ENCODE measurements at regions not wholly inside any gene's neighbourhood (a gene's known extent, or its start where the extent isn't known, plus 50 kb on each side); places are given as distances from the start of the nearest gene placed in this dataset.

DNA sequence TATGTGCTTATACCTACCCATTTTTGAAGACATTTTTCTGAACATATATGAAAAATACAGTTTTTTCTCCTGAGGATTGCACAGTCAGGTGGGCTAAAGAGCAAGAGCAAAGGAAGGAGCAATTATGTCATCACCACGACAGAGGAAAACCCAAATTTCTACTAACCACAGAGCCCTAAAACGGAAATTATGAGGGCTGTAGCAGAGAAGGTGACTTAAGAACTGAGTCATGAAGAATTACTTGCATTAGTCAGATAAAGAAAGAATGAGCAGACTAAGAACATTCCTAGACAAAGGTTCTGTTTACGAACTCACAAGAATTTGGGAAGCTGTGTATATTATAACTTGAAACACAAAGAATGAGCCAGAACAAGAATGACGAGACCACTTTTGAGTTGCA lies 974.4 kb downstream of the NXPH1 start:
- H3K4me2 ChIP-seq (ENCODE audit: insufficient read depth, insufficient read length, low read length): no peak overlapping the region
- H3K23ac ChIP-seq (ENCODE audit: insufficient read length, low read depth, low read length): no peak overlapping the region
- H2BK15ac ChIP-seq (ENCODE audit: low read depth, low read length): no peak overlapping the region
- Mint-ChIP-seq H3K4me1 (no peaks in the 10 kb centered on the region), H3K27me3 (ENCODE audit: low read depth) (no peaks in the 10 kb centered on the region), H3K36me3 (ENCODE audit: insufficient read depth in 1 of 3, low read depth in 3 of 3) (no peaks in the 10 kb centered on the region), H3K27ac (no peak overlapping the region), H3K9me3 (peaks cover 0 to 3% of the 10 kb centered on the region in 2 experiments; a peak in 1 of 5 replicates), H3K4me3 (no peak overlapping the region)
- H3K4ac ChIP-seq (ENCODE audit: low read depth, low read length): no peak overlapping the region
- no peak overlapping the region for H3K56ac ChIP-seq (ENCODE audit: insufficient read length, low read depth, low read length)
- TF ChIP-seq, protein P1, sequence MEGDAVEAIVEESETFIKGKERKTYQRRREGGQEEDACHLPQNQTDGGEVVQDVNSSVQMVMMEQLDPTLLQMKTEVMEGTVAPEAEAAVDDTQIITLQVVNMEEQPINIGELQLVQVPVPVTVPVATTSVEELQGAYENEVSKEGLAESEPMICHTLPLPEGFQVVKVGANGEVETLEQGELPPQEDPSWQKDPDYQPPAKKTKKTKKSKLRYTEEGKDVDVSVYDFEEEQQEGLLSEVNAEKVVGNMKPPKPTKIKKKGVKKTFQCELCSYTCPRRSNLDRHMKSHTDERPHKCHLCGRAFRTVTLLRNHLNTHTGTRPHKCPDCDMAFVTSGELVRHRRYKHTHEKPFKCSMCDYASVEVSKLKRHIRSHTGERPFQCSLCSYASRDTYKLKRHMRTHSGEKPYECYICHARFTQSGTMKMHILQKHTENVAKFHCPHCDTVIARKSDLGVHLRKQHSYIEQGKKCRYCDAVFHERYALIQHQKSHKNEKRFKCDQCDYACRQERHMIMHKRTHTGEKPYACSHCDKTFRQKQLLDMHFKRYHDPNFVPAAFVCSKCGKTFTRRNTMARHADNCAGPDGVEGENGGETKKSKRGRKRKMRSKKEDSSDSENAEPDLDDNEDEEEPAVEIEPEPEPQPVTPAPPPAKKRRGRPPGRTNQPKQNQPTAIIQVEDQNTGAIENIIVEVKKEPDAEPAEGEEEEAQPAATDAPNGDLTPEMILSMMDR (conservative IDR thresholded peaks at IDR 0.05): no peak
- H4K20me1 ChIP-seq (ENCODE audit: control insufficient read depth, insufficient read depth, insufficient read length): no peaks in the 10 kb centered on the region
- no peak overlapping the region for H3K9ac ChIP-seq (ENCODE audit: extremely low read depth, insufficient read length, low read length)
- no peak for DNase-seq
- H2BK20ac ChIP-seq (ENCODE audit: low read depth, low read length, poor library complexity, severe bottlenecking): no peak overlapping the region
- no peak overlapping the region for H4K91ac ChIP-seq (ENCODE audit: insufficient read length, low read depth, low read length)
- H2BK120ac ChIP-seq (ENCODE audit: low read depth, low read length, poor library complexity, severe bottlenecking): no peak overlapping the region
- H3K23me2 ChIP-seq (ENCODE audit: insufficient read length, low read depth, low read length, poor library complexity, severe bottlenecking): no peaks in the 10 kb centered on the region
- H3K4me1 ChIP-seq (ENCODE audit: insufficient read depth, low read length): no peaks in the 10 kb centered on the region
- no peak overlapping the region for H2AK5ac ChIP-seq (ENCODE audit: insufficient read length, low read length)
- no peak overlapping the region for H2BK5ac ChIP-seq (ENCODE audit: insufficient read length, low read length)
- H3K79me1 ChIP-seq (ENCODE audit: insufficient read depth, low read depth, low read length, poor library complexity, severe bottlenecking): no peaks in the 10 kb centered on the region
- H3K27ac ChIP-seq (ENCODE audit: insufficient read length, low read depth, low read length): no peak overlapping the region
- H2BK12ac ChIP-seq (ENCODE audit: insufficient read length, low read depth, low read length): no peak overlapping the region
- H2AFZ ChIP-seq (ENCODE audit: low read length): no peak overlapping the region
- no peak overlapping the region for H3K18ac ChIP-seq (ENCODE audit: insufficient read length, low read depth, low read length)
- H3K14ac ChIP-seq (ENCODE audit: insufficient read depth, low read length): no peak overlapping the region
- no peak overlapping the region for H4K8ac ChIP-seq (replicated peaks; ENCODE audit: insufficient read length, low read depth, low read length)
- no peaks in the 10 kb centered on the region for H3K9me3 ChIP-seq (ENCODE audit: control insufficient read depth, low read depth, low read length)
- no peak overlapping the region for H4K5ac ChIP-seq (ENCODE audit: insufficient read length, low read depth, low read length)
- H3K79me2 ChIP-seq (ENCODE audit: insufficient read depth, low read length): no peaks in the 10 kb centered on the region
- no CpG with 5 or more reads among the region's 4 CpGs for WGBS (ENCODE audit: extremely low coverage, insufficient read length, low lambda C conversion rate)
- no peaks in the 10 kb centered on the region for H3K27me3 ChIP-seq (ENCODE audit: insufficient read depth, low read length)
- no peak overlapping the region for H3T11ph ChIP-seq (ENCODE audit: low read length)

Measured in H9 (cell line).